ENCODE measurements at regions not wholly inside any gene's neighbourhood (a gene's known extent, or its start where the extent isn't known, plus 50 kb on each side); places are given as distances from the start of the nearest gene placed in this dataset.

GRCh38 chr15:98523912-98524662 lies 124.3 kb upstream of the IGF1R start:
- no peak overlapping the region for H3K4me3 ChIP-seq (ENCODE audit: low read length)
- no peak for TF ChIP-seq CTCF (conservative IDR thresholded peaks at IDR 0.05; ENCODE audit: low read depth, low read length)
- no peak for DNase-seq (ENCODE audit: low read depth)

GRCh38 chr15:98524838-98525660 lies 123.3 kb upstream of the IGF1R start:
- no peak for DNase-seq (ENCODE audit: low read depth)
- TF ChIP-seq CTCF (conservative IDR thresholded peaks at IDR 0.05; ENCODE audit: low read depth, low read length), result no peak
- no peak overlapping the region for H3K4me3 ChIP-seq (ENCODE audit: low read length)

GRCh38 chr15:98525661-98526001 lies 122.7 kb upstream of the IGF1R start:
- DNase-seq (ENCODE audit: low read depth), result no peak
- TF ChIP-seq CTCF (conservative IDR thresholded peaks at IDR 0.05; ENCODE audit: low read depth, low read length), result no peak
- no peak overlapping the region for H3K4me3 ChIP-seq (ENCODE audit: low read length)

GRCh38 chr15:98526094-98526493 lies 122.2 kb upstream of the IGF1R start:
- no peak for TF ChIP-seq CTCF (conservative IDR thresholded peaks at IDR 0.05; ENCODE audit: low read depth, low read length)
- H3K4me3 ChIP-seq (ENCODE audit: low read length), result no peak overlapping the region
- no peak for DNase-seq (ENCODE audit: low read depth)

- H3K4me3 ChIP-seq (ENCODE audit: low read length), result no peak overlapping the region
- no peak for TF ChIP-seq CTCF (conservative IDR thresholded peaks at IDR 0.05; ENCODE audit: low read depth, low read length)
- no peak for DNase-seq (ENCODE audit: low read depth)
Measured at GRCh38 chr15:98528046-98528725, 120.2 kb upstream of the IGF1R start.

GRCh38 chr15:98529205-98530145 lies 118.9 kb upstream of the IGF1R start:
- no peak for TF ChIP-seq CTCF (conservative IDR thresholded peaks at IDR 0.05; ENCODE audit: low read depth, low read length)
- no peak for DNase-seq (ENCODE audit: low read depth)
- no peak overlapping the region for H3K4me3 ChIP-seq (ENCODE audit: low read length)

All from retinal pigment epithelial cell (primary cell).